ENCODE measurements at regions not wholly inside any gene's neighbourhood (a gene's known extent, or its start where the extent isn't known, plus 50 kb on each side); places are given as distances from the start of the nearest gene placed in this dataset.

DNA sequence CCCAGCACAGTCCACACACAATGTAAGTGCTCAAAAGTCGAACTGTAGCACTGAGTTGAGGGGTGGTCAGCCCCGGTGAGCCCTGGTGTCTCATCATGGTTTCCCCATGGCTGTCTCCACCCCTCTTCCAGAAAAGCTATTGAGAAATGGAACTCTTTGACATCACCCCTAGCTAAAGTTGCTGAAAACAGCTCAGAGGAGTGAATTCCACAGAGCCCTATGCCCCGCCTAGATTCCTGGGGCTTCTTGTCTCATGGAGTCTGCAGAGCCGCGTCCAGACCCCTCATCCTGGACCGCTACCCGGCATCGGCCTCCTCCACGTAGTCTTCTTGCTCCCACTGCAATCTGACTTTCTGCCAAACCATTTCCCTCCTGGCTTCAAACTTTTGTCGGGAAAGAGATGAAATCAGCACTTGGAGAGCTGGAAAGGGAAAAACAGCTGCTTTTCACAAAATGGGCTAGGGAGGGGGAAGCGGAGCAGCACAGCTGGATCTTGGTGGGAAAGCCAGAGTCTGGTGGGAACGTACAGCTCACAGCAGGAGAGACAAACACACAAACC, 132.2 kb downstream of the SNX5 start:
- Histone ChIP-seq H2BK5ac (ENCODE audit: insufficient read length, low read length) (no peak overlapping the region), H3K79me1 (ENCODE audit: insufficient read depth, low read depth, low read length, poor library complexity, severe bottlenecking) (no peaks in the 10 kb centered on the region), H3K4me1 (ENCODE audit: insufficient read depth, low read length) (no peaks in the 10 kb centered on the region; the same call in 1 of the 2 replicates), H3K4me2 (ENCODE audit: insufficient read depth, insufficient read length, low read length) (no peak overlapping the region), H3K4ac (ENCODE audit: low read depth, low read length) (no peak overlapping the region), H3K56ac (ENCODE audit: insufficient read length, low read depth, low read length) (no peak overlapping the region), H4K20me1 (ENCODE audit: control insufficient read depth, insufficient read depth, insufficient read length) (no peaks in the 10 kb centered on the region), H3K9ac (ENCODE audit: extremely low read depth, insufficient read length, low read length) (no peak overlapping the region), H2AFZ (ENCODE audit: low read length) (no peak overlapping the region), H4K91ac (ENCODE audit: insufficient read length, low read depth, low read length) (no peak overlapping the region), H3K23ac (ENCODE audit: insufficient read length, low read depth, low read length) (no peak overlapping the region), H3K23me2 (ENCODE audit: insufficient read length, low read depth, low read length, poor library complexity, severe bottlenecking) (no peaks in the 10 kb centered on the region), H3K27ac (ENCODE audit: insufficient read length, low read depth, low read length) (no peak overlapping the region), H3K27me3 (ENCODE audit: insufficient read depth, low read length) (no peaks in the 10 kb centered on the region), H4K5ac (ENCODE audit: insufficient read length, low read depth, low read length) (no peak overlapping the region), H4K8ac (replicated peaks; ENCODE audit: insufficient read length, low read depth, low read length) (no peak overlapping the region), H3K14ac (ENCODE audit: insufficient read depth, low read length) (no peak overlapping the region), H2BK15ac (ENCODE audit: low read depth, low read length) (no peak overlapping the region), H2BK120ac (ENCODE audit: low read depth, low read length, poor library complexity, severe bottlenecking) (no peak overlapping the region), H2BK12ac (ENCODE audit: insufficient read length, low read depth, low read length) (no peak overlapping the region), H2BK20ac (ENCODE audit: low read depth, low read length, poor library complexity, severe bottlenecking) (no peak overlapping the region), H3T11ph (ENCODE audit: low read length) (no peak overlapping the region), H3K79me2 (ENCODE audit: insufficient read depth, low read length) (no peaks in the 10 kb centered on the region), H3K18ac (ENCODE audit: insufficient read length, low read depth, low read length) (no peak overlapping the region), H3K9me3 (ENCODE audit: control insufficient read depth, low read depth, low read length) (no peaks in the 10 kb centered on the region), H2AK5ac (ENCODE audit: insufficient read length, low read length) (no peak overlapping the region)
- peak overlapping the region in 1 of 3 experiments; percentile 90; a peak in 1 of 7 replicates for H3K27ac Mint-ChIP-seq
- H3K9me3 Mint-ChIP-seq, result 0 out of 5 replicates have a peak, but pooled peaks cover 0 to 3% of the 10 kb centered on the region in 2 experiments
- TF ChIP-seq, protein P1, sequence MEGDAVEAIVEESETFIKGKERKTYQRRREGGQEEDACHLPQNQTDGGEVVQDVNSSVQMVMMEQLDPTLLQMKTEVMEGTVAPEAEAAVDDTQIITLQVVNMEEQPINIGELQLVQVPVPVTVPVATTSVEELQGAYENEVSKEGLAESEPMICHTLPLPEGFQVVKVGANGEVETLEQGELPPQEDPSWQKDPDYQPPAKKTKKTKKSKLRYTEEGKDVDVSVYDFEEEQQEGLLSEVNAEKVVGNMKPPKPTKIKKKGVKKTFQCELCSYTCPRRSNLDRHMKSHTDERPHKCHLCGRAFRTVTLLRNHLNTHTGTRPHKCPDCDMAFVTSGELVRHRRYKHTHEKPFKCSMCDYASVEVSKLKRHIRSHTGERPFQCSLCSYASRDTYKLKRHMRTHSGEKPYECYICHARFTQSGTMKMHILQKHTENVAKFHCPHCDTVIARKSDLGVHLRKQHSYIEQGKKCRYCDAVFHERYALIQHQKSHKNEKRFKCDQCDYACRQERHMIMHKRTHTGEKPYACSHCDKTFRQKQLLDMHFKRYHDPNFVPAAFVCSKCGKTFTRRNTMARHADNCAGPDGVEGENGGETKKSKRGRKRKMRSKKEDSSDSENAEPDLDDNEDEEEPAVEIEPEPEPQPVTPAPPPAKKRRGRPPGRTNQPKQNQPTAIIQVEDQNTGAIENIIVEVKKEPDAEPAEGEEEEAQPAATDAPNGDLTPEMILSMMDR (conservative IDR thresholded peaks at IDR 0.05), result no peak
- H3K4me1 Mint-ChIP-seq, result peaks cover 28% of the 10 kb centered on the region in 2 experiments
- DNase-seq, result no peak
- no peaks in the 10 kb centered on the region; the same call in 1 of the 2 replicates for H3K27me3 Mint-ChIP-seq (ENCODE audit: low read depth)
- H3K4me3 Mint-ChIP-seq, result no peak overlapping the region
- no CpG with 5 or more reads among the region's 12 CpGs for WGBS (ENCODE audit: extremely low coverage, insufficient read length, low lambda C conversion rate)
- H3K36me3 Mint-ChIP-seq (ENCODE audit: insufficient read depth in 1 of 3, low read depth in 3 of 3), result no peaks in the 10 kb centered on the region

Measured in H9 (cell line).